Lower leg skin (tissue), 4 donors: ENCODE measurements at regions not wholly inside any gene's neighbourhood (a gene's known extent, or its start where the extent isn't known, plus 50 kb on each side); places are given as distances from the start of the nearest gene placed in this dataset.
A peak's percentile ranks its signal among the peaks of the same experiment; 100 is the strongest.

Experiments
- DNase-seq, 2 donors: peaks; one replicate each; pipeline ENCODE4 v3.0.0-alpha.2; 2019; ENCODE audit warnings: low spot score in 2 of 2
- H3K4me3 ChIP-seq: fragments of 200-600 bp; sonication (generic); 2 replicates; pipeline ENCODE4 v1.5.1; 2017; ENCODE audit warnings: mild to moderate bottlenecking, low read depth; ENCODE audit not compliant: poor library complexity, severe bottlenecking
- CTCF ChIP-seq, 3 donors: fragments of 450-650 bp; IDR thresholded peaks; one replicate each; pipeline ENCODE4 v1.5.1; 2016; ENCODE audit warnings: antibody characterized with exemption in 3 of 3, mild to moderate bottlenecking in 3 of 3, moderate library complexity in 2 of 3
- POLR2A ChIP-seq, 2 donors: fragments of 450-650 bp; IDR thresholded peaks; one replicate each; pipeline ENCODE4 v1.6.1; 2016 to 2017; ENCODE audit warnings: antibody characterized with exemption in 2 of 2, mild to moderate bottlenecking in 1 of 2, moderate library complexity in 1 of 2
- WGBS, 2 donors: methylation state at CpG; one replicate each; pipeline ENCODE4 v1.1.5; 2018; 5-methylcytosine and 5-hydroxymethylcytosine counted together
- intact Hi-C: fragments of 100-400 bp; cut with DNase I; formaldehyde crosslinking; loops from one replicate; pipeline ENCODE4 v1.15.0; 2023; ENCODE audit warnings: low total_unique reads

GRCh38 chr1:115491298-115492018 is 150.3 kb upstream of the VANGL1 start:
- WGBS, 2 donors = 61 to 62% methylated on average over 8 to 9 of the region's 9 CpGs
- no peak for DNase-seq
- TF ChIP-seq CTCF (IDR thresholded peaks at IDR 0.05) (no peak), POLR2A (IDR thresholded peaks at IDR 0.05) (no peak)
- H3K4me3 ChIP-seq = no peak overlapping the region
- intact Hi-C loops = no loop called here

- 5 to 27% methylated on average over 13 to 22 of the region's 22 CpGs for WGBS, 2 donors
- TF ChIP-seq CTCF (IDR thresholded peaks at IDR 0.05) = no peak
- no peak for TF ChIP-seq POLR2A (IDR thresholded peaks at IDR 0.05)
- intact Hi-C loops = no loop called here
- DNase-seq = peak in 1 of 2 donors; percentile 78
- H3K4me3 ChIP-seq = no peak overlapping the region
These were observed 141.0 kb upstream of the NGF start for GRCh38 chr1:115479055-115479482.

GRCh38 chr1:115477071-115477470 is 139.0 kb upstream of the NGF start:
- WGBS, 2 donors = 91% methylated on average over 5 to 7 of the region's 7 CpGs
- intact Hi-C loops = no loop called here
- no peak for DNase-seq
- TF ChIP-seq CTCF (IDR thresholded peaks at IDR 0.05) (no peak), POLR2A (IDR thresholded peaks at IDR 0.05) (no peak)
- H3K4me3 ChIP-seq = no peak overlapping the region

GRCh38 chr1:115476616-115477015 is 138.6 kb upstream of the NGF start:
- intact Hi-C loops = no loop called here

GRCh38 chr1:115475901-115476300 is 137.9 kb upstream of the NGF start:
- no peak for TF ChIP-seq CTCF (IDR thresholded peaks at IDR 0.05)
- TF ChIP-seq POLR2A (IDR thresholded peaks at IDR 0.05) = no peak
- intact Hi-C loops = no loop called here
- 56 to 65% methylated on average over 4 to 5 of the region's 5 CpGs for WGBS, 2 donors
- no peak for DNase-seq
- H3K4me3 ChIP-seq = no peak overlapping the region

More at GRCh38 chr1:115476616-115477015, 138.6 kb upstream of the NGF start:
- no peak for TF ChIP-seq POLR2A (IDR thresholded peaks at IDR 0.05)
- DNase-seq = no peak
- H3K4me3 ChIP-seq = no peak overlapping the region
- WGBS, 2 donors = 62 to 71% methylated on average over 2 of the region's 2 CpGs

- no peak for TF ChIP-seq POLR2A (IDR thresholded peaks at IDR 0.05)
- TF ChIP-seq CTCF (IDR thresholded peaks at IDR 0.05) = no peak
- H3K4me3 ChIP-seq = no peak overlapping the region
- WGBS, 2 donors = 78 to 82% methylated on average over 2 of the region's 2 CpGs
- DNase-seq = no peak
- intact Hi-C loops = no loop called here
These were observed 137.2 kb upstream of the NGF start for GRCh38 chr1:115475252-115475651.
